ENCODE measurements at regions not wholly inside any gene's neighbourhood (a gene's known extent, or its start where the extent isn't known, plus 50 kb on each side); places are given as distances from the start of the nearest gene placed in this dataset.

- TF ChIP-seq PAXIP1 (CRISPR knock-in tag; conservative IDR thresholded peaks at IDR 0.05) (peak; percentile 77), MTF2 (CRISPR knock-in tag; IDR thresholded peaks at IDR 0.05; ENCODE audit: borderline replicate concordance) (no peak), HOXD1 (CRISPR knock-in tag; IDR thresholded peaks at IDR 0.05) (0 out of 2 replicates have a peak, but pooled peaks have one; percentile 38), MAFG (CRISPR knock-in tag; IDR thresholded peaks at IDR 0.05) (no peak), ZNF138 (CRISPR knock-in tag; IDR thresholded peaks at IDR 0.05; ENCODE audit: low read depth) (no peak), ZNF792 (CRISPR knock-in tag; IDR thresholded peaks at IDR 0.05) (no peak), POGK (CRISPR knock-in tag; conservative IDR thresholded peaks at IDR 0.05) (0 out of 2 replicates have a peak, but pooled peaks have one; percentile 26), HNF4G (IDR thresholded peaks at IDR 0.05; ENCODE audit: borderline replicate concordance, low read depth, low read length) (peak; percentile 31; the same call in 1 of the 2 replicates), HNF4G (CRISPR knock-in tag; IDR thresholded peaks at IDR 0.05; ENCODE audit: borderline replicate concordance, low read depth) (no peak), PRDM10 (CRISPR knock-in tag; IDR thresholded peaks at IDR 0.05; ENCODE audit: low read depth) (no peak), HMG20B (CRISPR knock-in tag; conservative IDR thresholded peaks at IDR 0.05) (0 out of 2 replicates have a peak, but pooled peaks have one; percentile 56)
Measured at GRCh38 chr6:144340541-144341371, 55.6 kb downstream of the UTRN start (continued).

Data from HepG2 (cell line).